ENCODE measurements at regions not wholly inside any gene's neighbourhood (a gene's known extent, or its start where the extent isn't known, plus 50 kb on each side); places are given as distances from the start of the nearest gene placed in this dataset.
"Not testable (repeated sequence)": the region's sequence is repeated elsewhere in the genome, so short reads cannot be mapped to it uniquely, and the experiment has no call there.

DNA sequence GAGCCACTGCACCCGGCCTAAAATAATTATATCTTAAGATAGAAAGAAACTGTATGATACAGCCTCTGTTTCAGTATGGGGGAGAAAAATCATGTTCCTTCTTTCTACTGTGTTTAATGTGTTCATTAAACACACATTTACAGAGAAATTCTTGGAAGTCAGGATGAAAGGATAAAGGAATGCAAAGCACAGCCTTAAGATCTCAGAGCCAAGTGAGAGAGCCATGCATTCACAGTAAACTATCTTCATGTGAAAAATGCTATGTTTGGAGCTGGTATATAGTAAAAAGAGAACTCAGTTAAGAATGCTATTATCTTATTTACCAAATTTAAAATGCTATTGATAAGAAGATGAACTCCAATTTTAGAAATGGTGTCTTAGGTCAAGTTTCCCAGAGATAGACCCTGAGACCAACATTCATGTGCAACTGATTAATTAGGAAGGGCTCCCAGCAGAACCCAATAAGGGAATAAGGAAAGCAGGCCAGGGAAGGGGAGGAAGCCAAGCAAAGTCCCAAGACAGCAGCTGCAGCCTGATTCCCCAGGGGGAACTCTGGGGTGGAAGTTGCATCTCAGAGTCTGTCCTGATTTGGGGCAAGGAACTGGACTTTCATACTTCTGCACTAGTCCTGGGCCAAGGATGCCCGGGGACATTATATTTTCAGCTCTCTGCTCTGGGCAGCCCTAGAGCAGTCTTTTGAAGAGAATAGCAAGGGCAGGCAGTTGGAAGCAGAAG lies 130.0 kb upstream of the ZNF648 start:
- DNase-seq = no peak

- peak; percentile 9 for DNase-seq
Observed at GRCh38 chr1:182189535-182190066, 128.1 kb upstream of the ZNF648 start.

GRCh38 chr1:182186757-182187146 lies 125.2 kb upstream of the ZNF648 start:
- DNase-seq = no peak

DNA sequence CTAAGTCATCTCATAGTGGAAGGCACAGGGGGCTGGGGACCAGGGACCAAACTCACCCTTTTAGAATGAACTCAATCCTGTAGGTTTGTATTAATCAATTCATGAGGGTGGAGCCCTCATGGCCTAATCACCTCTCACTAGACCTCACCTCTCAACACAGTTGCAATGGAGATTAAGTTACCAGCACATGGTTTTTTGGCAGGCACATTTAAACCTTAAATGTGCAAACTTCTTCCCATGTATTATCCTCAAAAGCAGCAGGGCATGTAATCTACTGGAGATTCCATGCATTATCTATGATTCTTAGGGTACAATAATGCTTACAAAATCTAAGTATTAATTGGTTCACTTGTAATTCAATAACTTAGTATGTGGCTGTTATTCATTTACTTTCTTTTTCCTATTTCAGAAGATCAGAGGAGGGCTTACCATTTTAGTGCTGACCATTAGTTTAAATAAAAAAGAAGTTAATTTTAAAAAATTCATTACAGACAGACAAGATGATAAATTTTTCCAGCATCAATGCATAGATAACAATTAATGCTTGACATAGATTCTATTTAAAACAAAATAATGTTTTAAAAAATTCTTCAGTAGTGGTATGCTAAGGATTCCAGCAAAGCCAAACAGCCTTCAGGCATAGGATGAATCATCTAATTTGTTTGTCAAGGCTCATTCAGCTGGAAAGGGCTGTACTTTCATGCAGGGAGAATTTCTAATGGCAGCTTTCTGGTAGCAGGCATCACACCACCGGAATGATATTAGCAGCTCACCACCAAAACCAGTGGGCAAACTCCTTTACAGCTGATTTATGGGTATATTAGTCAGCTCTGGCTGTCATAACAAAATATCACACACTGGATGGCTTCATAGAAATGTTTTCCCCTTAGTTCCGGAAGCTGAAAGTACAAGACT lies 124.6 kb upstream of the ZNF648 start:
- peak; percentile 82 for DNase-seq

DNA sequence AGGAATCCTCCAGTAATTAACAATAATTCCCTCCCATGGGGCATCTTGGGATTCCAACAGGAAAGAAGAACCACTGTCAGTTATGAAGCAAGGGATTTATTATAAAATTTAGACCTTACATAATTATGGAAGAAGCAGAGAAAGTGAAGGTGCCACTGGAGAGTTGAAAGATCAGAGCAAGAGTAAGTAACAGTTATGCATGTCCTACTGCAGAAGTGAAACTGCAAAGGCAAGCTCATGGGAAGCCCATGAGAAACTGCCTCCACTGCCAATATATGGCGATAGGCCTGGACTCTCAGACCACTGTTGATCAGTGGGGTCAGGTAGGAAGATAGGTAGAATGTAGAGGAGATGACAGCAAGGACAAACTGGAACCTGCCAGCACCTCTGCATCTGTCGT lies 123.6 kb upstream of the ZNF648 start:
- no peak for DNase-seq

DNA sequence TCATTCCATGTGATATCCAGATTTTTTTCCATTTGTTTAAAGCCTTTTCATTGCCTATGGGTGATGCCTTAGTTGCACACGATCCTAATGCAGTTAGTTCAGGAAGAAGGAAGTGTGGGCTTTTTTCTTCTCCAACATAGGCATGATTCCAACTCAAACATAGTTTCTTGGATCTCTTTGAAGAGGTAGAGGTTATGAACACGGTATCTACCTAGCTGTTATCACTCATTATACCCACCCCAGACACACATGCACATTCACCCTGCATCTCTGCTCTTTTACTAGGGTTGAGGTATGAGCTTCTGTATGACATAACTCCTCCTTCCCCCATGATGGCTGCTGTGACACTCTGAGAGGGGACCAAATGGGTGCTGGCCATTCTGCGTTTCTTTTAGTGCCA lies 122.1 kb upstream of the ZNF648 start:
- no peak for DNase-seq

- DNase-seq = no peak
Observed at GRCh38 chr1:182182311-182182710, 120.8 kb upstream of the ZNF648 start.

- DNase-seq = peak; percentile 48
Observed at GRCh38 chr1:182181167-182181572, 119.7 kb upstream of the ZNF648 start.

DNA sequence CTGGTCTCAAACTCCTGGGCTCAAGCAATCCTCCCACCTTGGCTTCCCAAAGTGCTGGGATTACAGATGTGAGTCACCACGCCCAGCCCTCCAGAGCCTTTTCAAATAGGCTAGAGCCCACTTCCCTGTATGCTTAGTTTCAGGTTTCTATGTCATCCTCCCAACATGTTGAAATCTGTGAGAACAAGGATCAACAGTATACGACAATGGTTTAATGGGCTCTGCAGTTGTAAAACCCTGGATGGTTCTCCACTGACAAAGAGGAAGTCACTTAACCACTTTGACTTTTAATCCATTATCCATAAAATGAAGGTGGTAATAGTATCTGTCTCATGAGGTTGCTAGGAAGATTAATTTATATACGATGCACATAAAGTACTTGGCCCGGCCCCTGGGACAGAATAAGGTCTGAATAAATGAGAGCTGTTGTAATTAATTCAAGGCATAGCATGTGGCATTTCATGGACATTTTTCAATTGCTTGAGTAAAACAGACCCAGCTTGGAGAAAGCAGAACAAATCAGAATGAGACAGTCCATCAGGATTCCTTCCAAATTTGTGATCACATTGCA lies 113.9 kb upstream of the ZNF648 start:
- peak; percentile 97 for DNase-seq

- DNase-seq = peak; percentile 31
Observed at GRCh38 chr1:182174513-182174855, 113.0 kb upstream of the ZNF648 start.

DNA sequence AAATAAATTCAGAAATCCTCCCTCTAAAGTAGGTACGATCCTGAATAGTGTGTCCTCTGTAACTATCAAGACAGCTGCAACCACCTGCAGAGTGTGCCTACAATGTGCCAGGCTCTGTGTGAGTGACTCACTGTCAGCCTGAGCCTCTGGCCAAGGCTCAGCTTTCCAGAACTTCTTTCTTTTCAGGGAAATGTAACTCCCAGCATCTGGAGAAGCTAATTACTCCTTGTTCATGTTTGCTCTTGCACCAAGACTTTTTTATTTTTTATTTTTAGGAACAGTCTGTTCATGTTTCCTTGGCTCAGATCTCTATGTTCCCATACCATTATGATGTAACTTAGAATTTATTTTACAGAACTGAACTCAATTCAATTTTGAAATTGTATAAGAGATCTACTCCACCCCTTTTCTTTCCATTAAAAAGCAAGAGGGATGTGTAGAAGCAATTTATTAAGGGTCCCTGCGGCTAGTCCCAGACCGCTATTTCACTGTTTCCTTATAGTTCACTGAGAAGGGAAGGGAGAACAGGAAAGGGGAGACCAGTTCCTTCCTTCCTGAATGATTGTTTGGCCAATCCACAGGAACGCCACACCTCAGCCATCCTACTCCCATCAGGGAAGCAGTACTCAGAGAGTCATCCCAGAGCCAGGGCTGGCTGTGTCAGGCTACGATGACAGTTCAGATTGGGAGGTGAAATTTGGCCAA lies 112.4 kb upstream of the ZNF648 start:
- peak; percentile 68 for DNase-seq

DNA sequence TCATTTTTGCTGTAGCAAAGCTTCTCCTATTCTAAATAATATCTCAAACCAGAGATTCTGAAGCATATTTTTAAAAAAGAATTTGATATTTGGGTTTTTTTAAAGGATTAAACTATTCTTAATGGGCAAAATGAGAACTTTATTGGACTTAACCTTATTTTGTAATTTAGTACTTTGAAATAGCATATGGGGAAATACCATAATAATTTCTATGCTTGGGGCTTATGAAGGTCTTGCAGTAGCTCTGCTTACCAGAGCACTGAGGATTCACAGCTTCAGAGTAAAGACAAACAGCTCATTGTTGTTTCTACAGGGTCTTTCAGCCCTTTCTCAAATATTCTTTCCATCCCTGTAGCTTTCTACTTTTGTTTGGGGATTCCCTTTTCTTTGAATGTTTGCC lies 111.2 kb upstream of the ZNF648 start:
- DNase-seq = no peak

- DNase-seq = peak; percentile 14
Observed at GRCh38 chr1:182170891-182171461, 109.5 kb upstream of the ZNF648 start.

GRCh38 chr1:182169203-182169602 lies 107.7 kb upstream of the ZNF648 start:
- peak; percentile 33 for DNase-seq

DNA sequence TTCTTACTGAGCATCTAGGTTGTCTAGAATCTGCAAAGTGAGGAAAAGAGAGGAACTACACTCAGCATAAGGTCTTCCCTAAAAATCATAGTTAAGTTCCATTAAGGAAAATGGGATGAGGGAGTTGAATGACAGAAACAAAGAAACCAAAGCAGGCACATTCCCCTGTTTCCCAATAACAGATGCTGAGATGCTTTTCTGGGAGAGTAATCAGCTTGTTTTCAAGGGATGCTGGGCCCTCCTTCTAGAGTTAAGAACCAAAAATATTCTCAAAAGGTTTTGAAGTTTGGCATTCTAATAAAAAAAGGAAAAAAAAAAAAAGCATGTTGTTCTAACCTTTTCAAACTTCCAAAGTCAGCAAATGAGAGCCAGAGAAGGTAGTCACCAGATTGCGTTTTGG lies 105.2 kb upstream of the ZNF648 start:
- DNase-seq = no peak

DNA sequence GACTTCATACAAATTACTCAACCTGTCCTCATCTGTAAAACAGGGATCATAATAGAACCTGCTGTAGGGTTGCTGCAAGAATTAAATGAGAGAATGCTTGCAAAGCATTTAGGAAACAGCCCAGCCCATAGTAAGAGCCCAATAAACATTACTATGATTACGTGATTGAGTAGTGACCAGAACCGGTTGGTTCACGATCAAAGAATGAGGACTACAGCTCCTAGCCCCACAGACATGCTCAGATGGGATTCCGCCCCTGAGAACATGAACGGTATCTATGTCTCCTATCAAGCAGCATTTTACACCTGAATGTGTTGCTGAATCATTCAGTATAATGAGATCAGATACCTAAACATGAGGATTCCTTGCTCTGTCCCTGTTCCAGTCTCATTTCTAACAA lies 104.8 kb upstream of the ZNF648 start:
- no peak for DNase-seq

DNA sequence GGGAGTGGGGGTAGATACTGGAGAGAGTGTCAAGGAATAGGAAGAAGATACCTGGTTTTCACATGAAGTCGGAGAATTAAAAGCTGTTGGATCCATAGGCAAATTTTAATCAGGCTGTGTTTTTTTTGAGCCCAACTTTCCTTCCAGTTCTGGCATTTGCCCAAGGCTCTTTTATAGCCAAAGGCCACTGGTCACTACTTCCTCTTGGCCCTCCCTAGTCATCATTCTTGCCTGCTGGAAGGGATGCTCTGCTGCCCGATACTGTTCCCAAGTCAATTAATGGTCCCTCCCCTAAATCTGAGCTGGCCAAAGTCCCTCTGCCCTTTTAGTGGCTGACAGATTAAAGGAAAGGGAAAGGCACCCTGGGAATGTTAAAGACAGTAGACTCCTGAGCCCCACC lies 102.8 kb upstream of the ZNF648 start:
- no peak for DNase-seq

GRCh38 chr1:182163821-182164223 lies 102.3 kb upstream of the ZNF648 start:
- no peak for DNase-seq

DNA sequence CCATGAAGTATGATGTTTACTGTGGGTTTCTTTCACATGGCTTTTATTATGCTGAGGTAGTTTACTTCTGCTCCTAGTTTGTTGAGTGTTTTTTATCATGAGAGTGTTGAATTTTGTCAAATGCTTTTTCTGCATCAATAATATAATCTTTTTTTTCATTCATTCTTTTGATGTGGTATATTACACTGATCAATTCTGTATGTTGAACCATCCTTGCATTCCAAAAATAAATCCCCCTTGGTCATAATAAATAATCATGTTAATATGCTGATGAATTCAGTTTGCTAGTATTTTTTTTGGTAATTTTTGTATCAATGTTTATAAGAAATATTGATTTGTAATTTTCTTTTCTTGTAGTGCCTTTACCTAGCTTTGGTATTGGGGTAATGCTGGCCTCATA lies 97.9 kb upstream of the ZNF648 start:
- DNase-seq = no peak

GRCh38 chr1:182157187-182157586 lies 95.7 kb upstream of the ZNF648 start:
- no peak for DNase-seq

GRCh38 chr1:182154425-182154824 lies 92.9 kb upstream of the ZNF648 start:
- DNase-seq = not testable (repeated sequence)

DNA sequence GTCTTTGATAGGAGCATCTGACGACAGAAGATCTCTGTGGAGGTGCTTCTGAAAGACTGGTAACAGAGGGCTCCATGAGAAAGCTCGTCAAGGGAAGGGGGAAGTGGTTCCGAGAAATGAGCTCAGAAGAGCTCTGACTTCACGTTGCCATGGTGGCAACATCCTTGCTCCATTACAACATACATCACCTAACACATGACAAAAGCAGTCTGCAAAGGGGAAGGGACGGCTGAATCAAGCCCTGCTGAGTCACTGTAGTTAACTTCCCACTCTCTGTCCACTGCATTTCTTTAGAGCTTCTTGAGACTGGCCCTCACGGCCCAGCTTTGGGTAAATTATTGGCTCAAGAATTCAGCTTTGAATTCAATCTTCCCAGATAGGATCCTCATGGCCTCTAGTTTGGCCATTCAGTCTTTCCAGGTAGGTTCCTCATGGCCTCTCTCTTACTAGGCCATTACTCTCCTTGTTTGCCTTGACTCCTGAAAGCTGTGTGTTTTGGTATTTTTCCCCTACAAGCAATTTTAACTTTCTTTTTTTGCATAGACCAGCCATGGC lies 88.0 kb upstream of the ZNF648 start:
- no peak for DNase-seq

Measured in NCI-H69 (cell line).